CD4-positive, alpha-beta T cell treated with Interleukin-2 at 100 ng/mL for 4 hours (primary cell): ENCODE measurements at regions not wholly inside any gene's neighbourhood (a gene's known extent, or its start where the extent isn't known, plus 50 kb on each side); places are given as distances from the start of the nearest gene placed in this dataset.

Experiments used
- DNase-seq: peaks from one replicate; pipeline ENCODE4 v3.0.0-alpha.2; 2020; ENCODE audit warnings: low spot score

- DNase-seq = no peak
Observed at GRCh38 chr21:21722731-21723130, 724.5 kb downstream of the NCAM2 start.

- no peak for DNase-seq
Observed at GRCh38 chr21:21730512-21730911, 732.3 kb downstream of the NCAM2 start.

DNA sequence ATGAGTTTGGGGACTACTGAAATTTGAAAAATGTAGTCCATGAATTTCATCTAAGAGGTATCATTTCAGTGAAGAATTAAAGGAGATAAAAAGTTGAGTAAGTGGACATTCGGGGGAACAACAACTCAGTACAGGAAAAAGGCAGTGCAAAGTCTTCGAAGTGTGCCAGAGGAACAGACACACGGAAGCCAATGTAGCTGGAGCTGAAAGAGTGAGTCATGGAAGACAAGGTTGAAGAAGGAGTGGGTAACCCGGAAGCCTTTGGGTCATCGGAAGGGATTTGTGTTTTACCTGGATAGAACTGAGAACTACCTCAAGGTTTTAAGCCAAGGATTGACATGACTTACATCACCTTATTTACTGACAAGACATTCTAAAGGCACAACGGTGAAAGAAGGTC, 733.4 kb downstream of the NCAM2 start:
- no peak for DNase-seq

DNA sequence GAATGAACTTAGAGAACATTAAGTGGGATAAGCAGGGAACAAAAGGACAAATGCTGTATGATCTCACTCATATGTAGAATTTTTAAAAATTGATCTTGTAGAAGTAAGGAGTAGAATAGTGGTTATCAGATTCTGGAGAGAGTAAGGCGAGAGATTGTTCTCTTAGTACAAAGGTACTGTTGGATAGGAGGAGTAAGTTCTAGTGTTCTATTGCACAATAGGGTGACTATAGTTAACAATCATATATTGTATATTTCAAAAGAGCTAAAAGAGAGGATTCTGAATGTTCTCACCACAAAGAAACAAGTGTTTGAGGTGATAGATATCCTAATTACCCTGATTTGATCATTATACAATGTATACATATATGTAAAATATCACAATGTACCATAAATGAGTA, 735.9 kb downstream of the NCAM2 start:
- DNase-seq = no peak

DNA sequence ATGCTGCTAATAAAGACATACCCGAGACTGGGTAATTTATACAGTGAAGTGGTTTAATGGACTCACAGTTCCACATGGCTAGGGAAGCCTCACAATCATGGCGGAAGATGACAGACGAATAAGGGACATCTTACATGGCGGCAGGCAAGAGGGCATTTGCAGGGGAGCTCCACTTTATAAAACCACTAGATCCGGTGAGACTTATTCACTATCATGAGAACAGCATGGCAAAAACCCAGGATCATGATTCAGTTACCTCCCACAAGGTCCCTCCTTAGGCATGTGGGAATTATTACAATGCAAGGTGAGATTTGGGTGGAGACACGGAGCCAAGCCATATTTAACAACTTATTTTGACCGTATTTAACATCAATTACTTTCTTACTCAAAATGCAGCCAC, 739.0 kb downstream of the NCAM2 start:
- DNase-seq = no peak

DNA sequence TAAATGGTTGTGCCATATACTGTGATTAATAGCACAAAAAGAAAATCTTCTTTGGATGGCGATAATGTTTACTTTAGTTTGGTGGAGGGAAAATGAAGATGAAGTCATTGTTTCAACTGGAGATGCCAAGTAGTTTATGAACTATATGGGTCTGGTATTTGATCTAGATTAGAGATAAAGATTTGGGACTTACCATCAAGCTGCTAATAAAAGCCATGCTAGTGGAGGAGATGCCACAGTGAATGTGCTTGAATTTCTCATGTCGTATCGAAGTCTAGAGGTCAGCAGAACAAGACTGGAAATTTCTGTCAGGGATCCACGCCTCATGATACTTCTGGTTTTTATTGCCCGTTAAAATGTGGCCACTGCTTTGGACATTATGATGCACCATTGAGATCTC, 742.0 kb downstream of the NCAM2 start:
- no peak for DNase-seq

DNA sequence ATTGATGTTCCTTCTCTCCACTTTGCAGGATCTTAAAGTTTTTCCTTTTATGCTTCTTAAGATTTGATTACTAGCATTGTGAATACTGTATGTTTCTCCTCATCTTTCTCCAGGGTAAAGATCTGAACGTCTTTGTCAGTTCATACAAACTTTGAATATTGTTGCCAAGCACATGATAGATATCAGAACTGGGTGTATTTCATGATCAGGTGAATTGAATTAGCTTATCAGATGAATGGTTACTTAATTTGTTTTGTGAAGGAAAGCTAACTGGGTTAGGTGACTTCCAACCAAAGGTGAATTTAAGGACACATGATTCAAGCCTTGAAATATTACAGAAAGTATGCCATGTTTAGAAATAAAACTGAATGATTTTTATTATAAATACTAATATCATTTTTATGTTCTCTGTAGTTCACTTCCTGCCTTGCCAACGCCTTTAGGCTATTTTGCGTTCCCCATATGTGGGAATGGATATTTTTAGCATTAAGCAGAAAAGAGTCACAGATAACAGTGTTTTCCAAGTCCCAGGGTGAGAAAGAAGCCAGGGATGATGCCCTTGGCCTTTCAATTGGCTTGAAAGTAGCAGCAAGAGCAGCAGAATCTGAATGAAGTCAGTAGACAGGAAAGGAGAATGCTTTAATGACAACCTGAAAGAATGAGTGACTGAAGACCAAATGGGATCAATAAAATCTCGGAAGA, 752.1 kb downstream of the NCAM2 start:
- no peak for DNase-seq

GRCh38 chr21:21751286-21751685, 753.1 kb downstream of the NCAM2 start:
- DNase-seq = no peak

- no peak for DNase-seq
Observed at GRCh38 chr21:21762855-21763254, 764.6 kb downstream of the NCAM2 start.

DNA sequence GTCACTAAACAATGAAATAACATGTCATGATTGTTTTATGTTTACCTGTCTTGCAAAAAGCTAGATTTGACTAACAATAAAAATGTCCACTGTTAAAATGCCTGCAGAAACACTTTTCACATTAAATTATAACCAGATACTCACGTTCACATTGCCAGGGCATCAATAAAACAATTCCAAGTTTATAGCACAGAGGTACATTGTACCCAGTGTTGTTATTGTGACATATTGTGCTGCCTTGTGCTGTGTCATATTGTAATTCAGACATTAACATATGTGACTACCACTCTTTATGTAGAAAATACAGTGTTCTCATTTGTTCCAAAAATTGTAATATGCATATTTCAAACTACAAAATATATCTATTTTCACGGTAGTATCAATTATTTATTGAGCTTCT, 766.1 kb downstream of the NCAM2 start:
- DNase-seq = no peak

DNA sequence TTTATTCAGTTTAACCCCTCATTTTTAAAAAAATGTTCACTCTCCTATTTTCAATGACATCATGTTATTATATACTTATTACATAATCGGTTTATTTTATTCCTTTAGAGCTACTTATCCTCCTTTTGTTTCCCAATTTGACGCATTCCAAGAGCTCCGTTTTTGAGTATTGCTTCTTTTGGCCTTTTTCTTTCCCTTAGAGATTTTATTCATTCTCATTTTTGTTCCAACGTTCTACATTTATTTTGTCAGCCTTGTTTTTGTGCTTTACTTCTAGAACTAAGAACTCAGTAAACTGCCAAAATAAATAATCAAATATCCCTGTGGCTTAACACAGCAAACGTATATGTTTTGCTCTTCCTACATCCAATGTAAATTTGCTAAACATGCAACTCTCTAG, 769.1 kb downstream of the NCAM2 start:
- DNase-seq = no peak

- no peak for DNase-seq
Observed at GRCh38 chr21:21788591-21788990, 790.4 kb downstream of the NCAM2 start.

DNA sequence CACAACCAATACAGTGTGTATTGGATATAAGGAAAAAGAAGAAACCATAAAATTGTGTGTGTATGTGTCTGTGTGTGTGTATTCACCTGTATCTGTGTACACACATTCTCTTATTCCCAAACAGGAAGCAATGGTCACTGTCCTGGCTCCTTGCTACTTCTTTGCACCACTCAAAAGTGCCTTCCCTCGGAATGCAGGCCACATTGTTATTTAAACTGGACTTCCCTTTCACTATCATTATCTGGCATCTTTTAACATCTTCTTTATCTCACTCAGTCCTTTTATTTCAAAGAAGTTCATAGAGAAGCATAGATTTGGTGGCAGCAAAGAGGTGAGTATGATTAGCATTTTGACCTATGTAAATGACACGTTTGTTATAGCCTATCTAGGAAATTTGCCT, 803.7 kb downstream of the NCAM2 start:
- DNase-seq = no peak

GRCh38 chr21:21806711-21807597, 808.7 kb downstream of the NCAM2 start:
- DNase-seq = no peak

DNA sequence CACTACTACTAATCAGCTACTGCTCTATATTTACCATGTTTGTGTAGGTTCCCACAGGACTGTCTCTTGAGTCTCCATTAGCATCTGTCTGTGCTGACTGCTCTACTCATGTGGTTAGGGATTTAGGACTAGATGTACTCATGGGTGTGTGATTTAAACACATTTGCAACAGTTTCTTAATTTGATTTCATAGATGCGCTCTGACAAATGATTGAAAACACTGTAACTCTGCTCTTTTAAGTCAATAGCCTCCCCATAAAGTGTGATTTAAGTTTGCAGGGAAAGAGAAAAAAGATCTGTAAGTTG, 809.3 kb downstream of the NCAM2 start:
- no peak for DNase-seq

GRCh38 chr21:21813289-21813688, 815.1 kb downstream of the NCAM2 start:
- DNase-seq = no peak

- no peak for DNase-seq
Observed at GRCh38 chr21:21813934-21814333, 815.7 kb downstream of the NCAM2 start.

- DNase-seq = no peak
Observed at GRCh38 chr21:21816778-21817177, 818.6 kb downstream of the NCAM2 start.

- DNase-seq = no peak
Observed at GRCh38 chr21:21818898-21819297, 820.7 kb downstream of the NCAM2 start.

DNA sequence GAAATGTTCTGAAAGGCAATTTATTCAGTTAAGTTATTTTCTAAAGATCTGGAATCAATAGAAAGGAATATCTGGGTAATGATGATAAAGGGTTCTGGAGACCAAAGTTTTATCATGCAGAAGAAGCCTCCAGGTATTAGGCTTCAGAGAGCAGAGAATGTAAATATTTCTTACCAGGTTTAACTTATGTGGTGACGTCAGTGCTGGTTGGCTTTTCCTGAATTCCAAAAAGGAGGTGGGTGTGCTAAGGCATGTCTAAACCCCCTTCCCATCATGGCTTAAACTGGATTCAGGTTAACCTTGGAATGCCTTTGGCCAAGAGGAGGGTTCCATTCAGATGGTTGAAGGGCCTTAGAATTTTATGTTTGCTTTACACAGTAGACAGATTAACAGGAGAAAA, 829.9 kb downstream of the NCAM2 start:
- DNase-seq = no peak

- DNase-seq = no peak
Observed at GRCh38 chr21:21831036-21831435, 832.8 kb downstream of the NCAM2 start.

DNA sequence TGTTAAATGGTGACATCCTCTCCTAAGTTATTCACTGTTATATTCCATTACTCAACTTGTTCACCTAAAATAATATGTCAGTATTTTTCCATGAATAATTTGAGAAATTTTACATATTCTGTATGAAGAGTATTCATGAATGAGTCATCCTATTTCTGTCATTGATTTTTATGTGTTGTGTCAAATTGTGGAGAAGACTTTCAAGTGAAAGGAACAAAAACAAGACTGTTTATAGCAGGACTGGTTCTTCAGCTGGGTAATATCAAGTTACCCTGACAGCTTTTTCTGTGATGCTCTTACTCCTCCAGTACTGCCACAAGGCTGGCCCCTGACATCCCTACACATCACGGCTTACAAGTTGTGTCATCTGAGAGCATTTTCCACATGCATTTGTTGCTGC, 847.7 kb downstream of the NCAM2 start:
- no peak for DNase-seq

- DNase-seq = no peak
Observed at GRCh38 chr21:21851205-21851604, 853.0 kb downstream of the NCAM2 start.

- DNase-seq = no peak
Observed at GRCh38 chr21:21851657-21852056, 853.4 kb downstream of the NCAM2 start.
